Loucy (cell line): ENCODE measurements at regions not wholly inside any gene's neighbourhood (a gene's known extent, or its start where the extent isn't known, plus 50 kb on each side); places are given as distances from the start of the nearest gene placed in this dataset.

ENCODE experiments used
- H2AFZ ChIP-seq: fragments of 200-600 bp; sonication (generic); 2 replicates; pipeline ENCODE4 v1.6.0; 2016; ENCODE audit warnings: antibody characterized with exemption, mild to moderate bottlenecking, low read length, moderate library complexity
- H3F3A ChIP-seq: fragments of 200-600 bp; 2 replicates; pipeline ENCODE4 v1.6.0; 2016; ENCODE audit warnings: antibody characterized with exemption, low read depth, mild to moderate bottlenecking
- H3K27me3 ChIP-seq: fragments of 200-600 bp; sonication (generic); 2 replicates; pipeline ENCODE4 v1.6.1; 2014; ENCODE audit warnings: low read length, mild to moderate bottlenecking; ENCODE audit not compliant: insufficient read depth, poor library complexity, severe bottlenecking
- H3K36me3 ChIP-seq: fragments of 200-600 bp; sonication (generic); 2 replicates; pipeline ENCODE4 v1.6.1; 2016; ENCODE audit warnings: low read length; ENCODE audit not compliant: insufficient read depth
- H3K4me1 ChIP-seq: fragments of 200-600 bp; sonication (generic); 2 replicates; pipeline ENCODE4 v1.5.1; 2014; ENCODE audit warnings: low read length, mild to moderate bottlenecking; ENCODE audit not compliant: insufficient read depth, poor library complexity, severe bottlenecking
- H3K4me2 ChIP-seq: fragments of 200-600 bp; sonication (generic); 2 replicates; pipeline ENCODE4 v1.6.0; 2014; ENCODE audit warnings: antibody characterized with exemption, low read length, low read depth, mild to moderate bottlenecking; ENCODE audit not compliant: poor library complexity, severe bottlenecking
- H3K4me3 ChIP-seq: fragments of 200-600 bp; sonication (generic); 2 replicates; pipeline ENCODE4 v1.5.1; 2014; ENCODE audit warnings: low read length, mild to moderate bottlenecking, mixed read lengths; ENCODE audit not compliant: poor library complexity, severe bottlenecking
- H3K79me2 ChIP-seq: fragments of 200-600 bp; sonication (generic); 2 replicates; pipeline ENCODE4 v1.6.1; 2014; ENCODE audit warnings: low read length; ENCODE audit not compliant: insufficient read depth
- H3K9ac ChIP-seq: fragments of 200-600 bp; sonication (generic); 2 replicates; pipeline ENCODE4 v1.6.0; 2014; ENCODE audit warnings: mild to moderate bottlenecking, low read depth, low read length, moderate library complexity; ENCODE audit not compliant: poor library complexity, severe bottlenecking
- H3K9me2 ChIP-seq: fragments of 200-600 bp; sonication (generic); replicated peaks from 2 replicates; pipeline ENCODE4 v1.6.1; 2016; ENCODE audit warnings: low read depth, low read length, mixed read lengths
- H3K9me3 ChIP-seq: fragments of 200-600 bp; sonication (generic); 2 replicates; pipeline ENCODE4 v1.6.1; 2014; ENCODE audit warnings: mild to moderate bottlenecking, antibody characterized with exemption, low read length, low read depth; ENCODE audit not compliant: insufficient read depth
- H4K20me1 ChIP-seq: fragments of 200-600 bp; sonication (generic); 2 replicates; pipeline ENCODE4 v1.6.0; 2014; ENCODE audit warnings: antibody characterized with exemption, low read length, mild to moderate bottlenecking; ENCODE audit not compliant: insufficient read depth, poor library complexity, severe bottlenecking
- CTCF ChIP-seq: fragments of 200-600 bp; sonication (generic); conservative IDR thresholded peaks from 2 replicates; pipeline ENCODE4 v1.5.1; 2014; ENCODE audit warnings: mild to moderate bottlenecking, antibody characterized with exemption, low read length
- EZH2phosphoT487 ChIP-seq: fragments of 200-600 bp; IDR thresholded peaks from 2 replicates; pipeline ENCODE4 v1.6.1; 2018; ENCODE audit warnings: antibody characterized with exemption, mild to moderate bottlenecking, moderate library complexity, borderline replicate concordance

- Histone ChIP-seq H4K20me1 (no peaks in the 10 kb centered on the region), H3K27me3 (no peaks in the 10 kb centered on the region), H3K36me3 (no peaks in the 10 kb centered on the region), H3K4me2 (no peak overlapping the region), H2AFZ (no peak overlapping the region), H3K9me2 (no peaks in the 10 kb centered on the region), H3K9ac (no peak overlapping the region), H3K9me3 (no peaks in the 10 kb centered on the region), H3F3A (no peaks in the 10 kb centered on the region), H3K4me1 (no peaks in the 10 kb centered on the region), H3K79me2 (no peaks in the 10 kb centered on the region), H3K4me3 (no peak overlapping the region)
- no peak for TF ChIP-seq EZH2phosphoT487
- no peak for TF ChIP-seq CTCF
These were observed 476.5 kb upstream of the TRIB2 start for GRCh38 chr2:12240206-12240605.

DNA sequence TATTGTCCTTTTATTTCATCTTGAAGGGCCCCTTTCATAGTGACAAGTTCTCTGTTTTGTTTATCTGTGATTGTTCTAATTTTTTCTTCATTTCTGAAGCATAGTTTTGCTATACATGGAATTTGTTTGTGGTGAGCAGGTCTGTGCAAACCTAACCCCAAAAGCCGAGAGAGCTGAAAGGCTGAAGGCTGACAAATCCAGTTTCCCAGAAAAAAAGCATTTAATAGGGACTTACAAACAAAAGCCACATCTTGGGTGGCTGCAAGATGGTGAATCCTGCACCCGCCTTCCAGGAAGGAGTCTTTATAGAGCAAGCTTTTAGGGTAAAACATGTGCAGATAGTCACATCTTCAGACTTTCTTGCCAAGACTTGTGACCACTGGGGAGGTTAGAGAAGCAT is 473.4 kb upstream of the TRIB2 start:
- Histone ChIP-seq H3K4me3 (no peak overlapping the region), H3F3A (no peaks in the 10 kb centered on the region), H3K36me3 (no peaks in the 10 kb centered on the region), H2AFZ (0 out of 2 replicates have a peak overlapping the region, but pooled peaks have one; percentile 4), H3K4me2 (no peak overlapping the region), H3K9me2 (no peaks in the 10 kb centered on the region), H3K4me1 (no peaks in the 10 kb centered on the region), H3K9me3 (no peaks in the 10 kb centered on the region), H3K9ac (no peak overlapping the region), H3K27me3 (no peaks in the 10 kb centered on the region), H3K79me2 (no peaks in the 10 kb centered on the region), H4K20me1 (no peaks in the 10 kb centered on the region)
- TF ChIP-seq CTCF (no peak), EZH2phosphoT487 (no peak)

- Histone ChIP-seq H3K9ac (no peak overlapping the region), H4K20me1 (no peaks in the 10 kb centered on the region), H2AFZ (no peak overlapping the region), H3K9me2 (no peaks in the 10 kb centered on the region), H3K4me2 (no peak overlapping the region), H3K4me3 (no peak overlapping the region), H3K79me2 (no peaks in the 10 kb centered on the region), H3K9me3 (no peaks in the 10 kb centered on the region), H3K4me1 (no peaks in the 10 kb centered on the region), H3F3A (no peaks in the 10 kb centered on the region), H3K36me3 (no peaks in the 10 kb centered on the region), H3K27me3 (no peaks in the 10 kb centered on the region)
- TF ChIP-seq EZH2phosphoT487, result no peak
- no peak for TF ChIP-seq CTCF
These were observed 472.7 kb upstream of the TRIB2 start for GRCh38 chr2:12244070-12244469.
